DMS153 (cell line): ENCODE measurements at regions not wholly inside any gene's neighbourhood (a gene's known extent, or its start where the extent isn't known, plus 50 kb on each side); places are given as distances from the start of the nearest gene placed in this dataset.
A peak's percentile ranks its signal among the peaks of the same experiment; 100 is the strongest.
"Not testable (repeated sequence)": the region's sequence is repeated elsewhere in the genome, so short reads cannot be mapped to it uniquely, and the experiment has no call there.

ENCODE experiments used
- DNase-seq: peaks from one replicate; lab custom pipeline; 2025; lab: John Stamatoyannopoulos, UW

GRCh38 chr20:24418731-24419130, 50.7 kb upstream of the SYNDIG1 start:
- no peak for DNase-seq

GRCh38 chr20:24417485-24417884, 51.9 kb upstream of the SYNDIG1 start:
- DNase-seq: no peak

- DNase-seq: not testable (repeated sequence)
Observed at GRCh38 chr20:24415444-24415843, 54.0 kb upstream of the SYNDIG1 start.

- DNase-seq: no peak
Observed at GRCh38 chr20:24411834-24412216, 57.6 kb upstream of the SYNDIG1 start.

GRCh38 chr20:24411003-24411833, 58.2 kb upstream of the SYNDIG1 start:
- DNase-seq: no peak

GRCh38 chr20:24407151-24407550, 62.3 kb upstream of the SYNDIG1 start:
- DNase-seq: no peak

- DNase-seq: no peak
Observed at GRCh38 chr20:24406750-24407149, 62.7 kb upstream of the SYNDIG1 start.

- DNase-seq: no peak
Observed at GRCh38 chr20:24406251-24406650, 63.2 kb upstream of the SYNDIG1 start.

GRCh38 chr20:24405810-24406209, 63.6 kb upstream of the SYNDIG1 start:
- no peak for DNase-seq

GRCh38 chr20:24403406-24403805, 66.0 kb upstream of the SYNDIG1 start:
- no peak for DNase-seq

GRCh38 chr20:24402188-24402587, 67.2 kb upstream of the SYNDIG1 start:
- no peak for DNase-seq

- DNase-seq: no peak
Observed at GRCh38 chr20:24395151-24395550, 74.3 kb upstream of the SYNDIG1 start.

- DNase-seq: no peak
Observed at GRCh38 chr20:24393903-24394302, 75.5 kb upstream of the SYNDIG1 start.

- DNase-seq: no peak
Observed at GRCh38 chr20:24392612-24393011, 76.8 kb upstream of the SYNDIG1 start.

- no peak for DNase-seq
Observed at GRCh38 chr20:24389686-24390085, 79.7 kb upstream of the SYNDIG1 start.

GRCh38 chr20:24388828-24389380, 80.5 kb upstream of the SYNDIG1 start:
- no peak for DNase-seq

- DNase-seq: no peak
Observed at GRCh38 chr20:24385547-24385946, 83.9 kb upstream of the SYNDIG1 start.

GRCh38 chr20:24384865-24385264, 84.6 kb upstream of the SYNDIG1 start:
- DNase-seq: no peak

GRCh38 chr20:24382743-24383142, 86.7 kb upstream of the SYNDIG1 start:
- peak; percentile 82 for DNase-seq

- no peak for DNase-seq
Observed at GRCh38 chr20:24382331-24382730, 87.1 kb upstream of the SYNDIG1 start.

- DNase-seq: no peak
Observed at GRCh38 chr20:24381886-24382285, 87.5 kb upstream of the SYNDIG1 start.

- DNase-seq: no peak
Observed at GRCh38 chr20:24379484-24379927, 89.9 kb upstream of the SYNDIG1 start.

- DNase-seq: no peak
Observed at GRCh38 chr20:24378661-24379483, 90.6 kb upstream of the SYNDIG1 start.
